Panc1 (cell line): ENCODE measurements at regions not wholly inside any gene's neighbourhood (a gene's known extent, or its start where the extent isn't known, plus 50 kb on each side); places are given as distances from the start of the nearest gene placed in this dataset.

Experiments used
- CTCF ChIP-seq: fragments of 450-650 bp; IDR thresholded peaks from 2 replicates; pipeline ENCODE4 v1.5.1; 2017; ENCODE audit warnings: mild to moderate bottlenecking
- POLR2AphosphoS5 ChIP-seq: IDR thresholded peaks from 2 replicates; pipeline ENCODE4 v1.6.1; 2012; ENCODE audit warnings: mild to moderate bottlenecking, low read depth, low read length, moderate library complexity
- REST ChIP-seq, 2 experiments: IDR thresholded peaks; 2 replicates each; pipeline ENCODE4 v1.6.1; 2011 to 2012; ENCODE audit warnings: low read depth in 2 of 2, control low read depth in 1 of 2, low read length in 1 of 2, mild to moderate bottlenecking in 1 of 2, moderate library complexity in 1 of 2; ENCODE audit not compliant: insufficient read depth in 1 of 2
- TCF7L2 ChIP-seq: IDR thresholded peaks from 2 replicates; pipeline ENCODE4 v1.6.1; 2011; ENCODE audit warnings: mild to moderate bottlenecking, low read depth, low read length, inconsistent platforms

- TF ChIP-seq CTCF (no peak), REST (IDR thresholded peaks at IDR 0.05; ENCODE audit: insufficient read depth in 1 of 2, low read depth in 2 of 2, low read length in 1 of 2) (no peak), POLR2AphosphoS5 (no peak), TCF7L2 (no peak)
These were observed 708.8 kb upstream of the CHRM3 start for GRCh38 chr1:238677567-238677966.
